Medulla oblongata (tissue), 1 donor: ENCODE measurements at regions not wholly inside any gene's neighbourhood (a gene's known extent, or its start where the extent isn't known, plus 50 kb on each side); places are given as distances from the start of the nearest gene placed in this dataset.
"Not testable (repeated sequence)": the region's sequence is repeated elsewhere in the genome, so short reads cannot be mapped to it uniquely, and the experiment has no call there.

Source experiments
- DNase-seq: peaks from one replicate; pipeline ENCODE4 v3.0.0-alpha.2; 2015; ENCODE audit errors: extremely low spot score

GRCh38 chr7:82624965-82625364, 181.4 kb upstream of the CACNA2D1 start:
- no peak for DNase-seq

DNA sequence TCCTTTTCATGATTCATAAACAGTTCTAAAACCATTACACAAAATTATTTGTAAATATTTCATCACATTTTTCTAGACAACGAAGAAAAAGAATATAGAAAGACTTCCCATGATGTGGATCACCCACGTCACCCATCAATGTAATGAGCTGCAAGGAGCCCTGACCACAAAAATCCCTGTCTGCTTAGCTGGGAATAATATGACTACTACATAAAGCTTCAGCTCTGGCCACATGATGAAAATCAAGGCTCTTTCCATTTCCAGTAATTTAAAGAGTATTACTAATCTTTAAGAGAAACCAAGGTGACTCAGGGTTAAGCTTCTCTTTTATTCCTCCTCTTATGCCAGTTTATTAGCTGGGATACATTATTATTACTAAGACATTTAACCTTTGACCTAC, 180.8 kb upstream of the CACNA2D1 start:
- no peak for DNase-seq

DNA sequence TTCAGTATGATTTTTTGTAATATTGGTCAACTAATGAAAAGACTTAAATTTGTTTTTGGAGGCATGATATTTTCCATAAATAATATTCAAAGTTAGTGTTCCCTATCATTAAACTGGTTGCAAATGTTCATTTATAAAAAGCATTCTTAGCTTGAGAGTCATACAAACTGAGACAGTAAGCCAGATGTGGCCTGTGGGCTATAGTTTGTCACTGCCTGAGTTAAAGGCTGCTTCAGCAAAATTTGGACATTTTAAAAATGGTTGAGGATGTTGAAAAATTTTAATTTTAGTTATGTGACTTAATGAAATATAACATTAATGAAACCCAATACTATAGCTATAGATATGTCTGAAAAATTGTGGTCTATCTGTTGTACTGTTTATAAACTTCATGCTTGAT, 180.2 kb upstream of the CACNA2D1 start:
- DNase-seq = no peak

DNA sequence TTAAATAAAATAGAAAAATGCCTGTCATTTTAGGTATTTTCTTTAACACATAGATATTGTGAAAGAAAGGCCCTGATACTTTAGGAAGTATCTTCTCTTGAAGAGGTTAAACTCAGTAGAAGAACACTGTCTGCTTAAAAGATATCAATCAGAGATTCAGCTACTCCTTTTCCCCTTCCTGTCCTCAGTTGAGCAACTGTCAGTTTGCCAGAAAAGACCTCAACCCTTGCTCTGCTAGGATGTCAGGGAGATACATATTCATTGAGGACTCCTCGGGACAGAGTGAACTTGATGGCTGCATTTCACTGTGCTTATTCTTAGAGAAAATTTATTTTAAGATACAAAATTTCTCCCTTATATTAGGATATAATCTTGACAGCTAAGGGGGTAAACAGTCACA, 173.6 kb upstream of the CACNA2D1 start:
- DNase-seq = no peak

GRCh38 chr7:82616059-82616728, 172.6 kb upstream of the CACNA2D1 start:
- peak; percentile 59 for DNase-seq

DNA sequence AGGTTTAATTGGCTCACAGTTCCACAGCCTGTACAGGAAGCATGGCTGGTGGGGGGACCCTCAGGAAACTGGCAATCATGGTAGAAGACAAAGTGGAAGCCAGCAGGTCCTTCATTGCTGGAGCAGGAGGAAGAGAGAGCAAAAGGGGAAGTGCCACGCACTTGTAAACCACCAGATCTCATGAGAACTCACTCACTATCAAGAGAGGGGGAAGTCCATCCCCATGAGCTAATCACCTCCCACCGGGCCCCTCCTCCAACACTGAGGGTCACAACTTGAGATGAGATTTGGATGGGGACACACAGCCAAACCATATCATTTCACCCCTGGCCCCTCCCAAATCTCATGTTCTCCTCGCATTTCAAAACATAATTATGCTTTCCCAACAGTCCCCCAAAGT, 171.9 kb upstream of the CACNA2D1 start:
- DNase-seq = peak; percentile 23

GRCh38 chr7:82609746-82610145, 166.2 kb upstream of the CACNA2D1 start:
- no peak for DNase-seq

- DNase-seq = peak; percentile 57
Measured at GRCh38 chr7:82605247-82605864, 161.8 kb upstream of the CACNA2D1 start.

DNA sequence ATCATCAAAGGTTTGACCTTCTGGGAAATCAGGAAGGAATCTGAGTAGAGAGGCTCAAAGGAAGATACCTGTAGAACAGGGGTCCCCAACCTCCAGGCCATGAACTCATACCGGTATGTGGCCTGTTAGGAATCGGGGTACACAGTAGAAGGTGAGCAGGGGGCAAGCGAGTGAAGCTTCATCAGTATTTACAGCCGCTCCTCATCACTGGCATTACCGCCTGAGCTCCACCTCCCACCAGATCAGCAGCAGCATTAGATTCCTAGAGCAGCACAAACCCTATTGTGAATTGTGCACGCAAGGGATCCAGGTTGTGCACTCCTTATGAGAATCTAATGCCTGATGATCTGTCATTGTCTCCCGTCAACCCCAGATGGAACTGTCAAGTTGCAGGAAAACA, 158.5 kb upstream of the CACNA2D1 start:
- DNase-seq = no peak

DNA sequence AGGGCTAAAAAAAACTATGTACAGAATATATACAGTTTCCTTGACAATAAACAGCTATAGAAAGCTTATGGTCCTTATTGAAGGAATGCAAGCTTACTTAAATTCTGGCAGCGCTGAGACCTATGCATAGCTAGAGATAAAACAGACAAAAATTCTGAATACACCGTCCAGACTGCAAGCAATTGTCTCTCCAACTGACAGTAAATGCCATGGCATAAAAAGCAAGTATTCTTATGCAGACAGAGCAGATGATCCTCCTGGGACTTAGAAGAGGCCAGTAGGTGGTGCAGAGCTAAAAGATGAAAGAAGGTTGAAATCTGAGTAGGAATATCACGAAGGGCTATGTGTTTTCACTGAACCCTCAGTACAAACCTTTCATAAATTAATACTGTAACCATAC, 157.0 kb upstream of the CACNA2D1 start:
- DNase-seq = no peak

GRCh38 chr7:82599895-82600294, 156.3 kb upstream of the CACNA2D1 start:
- peak; percentile 68 for DNase-seq

DNA sequence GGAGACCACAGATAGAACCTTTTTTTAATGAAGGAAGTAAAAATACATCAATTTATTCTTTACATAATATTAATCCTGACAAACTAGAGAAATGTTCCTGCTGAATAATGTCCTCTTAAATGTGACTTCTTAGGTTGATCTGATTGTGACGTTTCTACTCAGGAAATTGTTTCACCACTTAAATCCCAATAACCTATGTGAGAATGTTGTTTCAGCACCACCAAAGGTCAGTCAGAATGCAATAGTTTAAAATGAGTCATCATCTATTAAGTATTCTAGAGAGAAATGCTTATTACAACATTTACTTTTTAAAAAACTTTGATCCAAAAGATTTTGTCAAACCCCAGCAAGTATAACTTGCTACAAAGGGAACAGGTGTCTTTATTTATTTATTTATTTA, 155.4 kb upstream of the CACNA2D1 start:
- no peak for DNase-seq

DNA sequence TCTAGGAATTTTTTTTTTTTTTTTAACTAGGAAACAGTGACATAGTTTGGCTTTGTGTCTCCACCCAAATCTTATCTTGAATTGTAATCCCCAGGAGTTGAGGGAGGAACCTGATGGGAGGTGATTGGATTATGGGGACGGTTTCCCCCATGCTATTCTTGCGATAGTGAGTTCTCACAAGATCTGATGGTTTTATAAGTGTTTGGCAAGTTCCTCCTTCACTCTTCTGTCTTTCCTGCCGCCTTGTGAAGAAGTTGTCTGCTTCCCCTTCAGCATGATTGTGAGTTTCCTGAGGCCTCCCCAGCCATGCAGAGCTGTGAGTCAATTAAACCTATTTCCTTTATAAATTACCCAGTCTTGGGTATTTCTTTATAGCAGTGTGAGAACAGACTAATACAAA, 152.2 kb upstream of the CACNA2D1 start:
- not testable (repeated sequence) for DNase-seq

GRCh38 chr7:82595176-82595575, 151.6 kb upstream of the CACNA2D1 start:
- DNase-seq = no peak

DNA sequence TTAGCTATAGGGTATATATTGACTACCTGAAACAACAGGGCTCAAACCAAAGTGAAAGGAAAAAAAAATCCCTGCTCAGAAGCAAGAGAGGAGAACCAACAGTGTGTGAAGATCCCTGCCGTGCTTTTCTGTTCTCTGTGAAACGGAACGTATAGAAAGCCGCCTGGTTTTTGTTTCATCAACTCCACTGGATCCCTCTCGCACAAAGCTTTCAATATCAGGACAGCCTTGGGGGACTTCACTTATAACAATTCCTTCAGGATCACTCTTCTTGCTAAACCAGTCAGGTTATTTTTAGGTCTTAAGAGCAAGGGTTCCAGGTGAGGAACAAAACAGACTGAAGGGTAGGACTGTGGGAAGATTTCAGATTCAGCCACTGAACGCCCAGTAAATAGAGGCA, 151.1 kb upstream of the CACNA2D1 start:
- DNase-seq = no peak

DNA sequence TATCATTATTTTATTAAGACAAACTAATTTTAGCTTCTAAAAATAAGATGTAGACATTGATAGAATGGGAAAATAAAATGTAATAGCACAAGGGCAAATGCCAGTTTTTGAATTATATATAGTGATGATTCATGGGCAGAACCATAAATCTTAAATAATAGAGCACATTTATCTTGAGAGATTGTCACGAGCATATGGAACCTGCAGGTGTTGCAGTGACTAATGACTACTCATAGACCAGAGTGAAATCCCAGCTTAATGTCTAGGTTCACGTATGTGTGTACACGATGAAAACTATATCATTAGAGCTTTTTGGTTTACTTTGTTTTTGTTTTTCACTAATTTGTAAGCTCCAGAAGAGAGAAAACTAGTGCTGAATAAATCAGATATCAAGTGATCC, 150.2 kb upstream of the CACNA2D1 start:
- no peak for DNase-seq

GRCh38 chr7:82592416-82592815, 148.8 kb upstream of the CACNA2D1 start:
- no peak for DNase-seq

- DNase-seq = no peak
Measured at GRCh38 chr7:82579047-82579446, 135.5 kb upstream of the CACNA2D1 start.

- no peak for DNase-seq
Measured at GRCh38 chr7:82578430-82578829, 134.9 kb upstream of the CACNA2D1 start.

DNA sequence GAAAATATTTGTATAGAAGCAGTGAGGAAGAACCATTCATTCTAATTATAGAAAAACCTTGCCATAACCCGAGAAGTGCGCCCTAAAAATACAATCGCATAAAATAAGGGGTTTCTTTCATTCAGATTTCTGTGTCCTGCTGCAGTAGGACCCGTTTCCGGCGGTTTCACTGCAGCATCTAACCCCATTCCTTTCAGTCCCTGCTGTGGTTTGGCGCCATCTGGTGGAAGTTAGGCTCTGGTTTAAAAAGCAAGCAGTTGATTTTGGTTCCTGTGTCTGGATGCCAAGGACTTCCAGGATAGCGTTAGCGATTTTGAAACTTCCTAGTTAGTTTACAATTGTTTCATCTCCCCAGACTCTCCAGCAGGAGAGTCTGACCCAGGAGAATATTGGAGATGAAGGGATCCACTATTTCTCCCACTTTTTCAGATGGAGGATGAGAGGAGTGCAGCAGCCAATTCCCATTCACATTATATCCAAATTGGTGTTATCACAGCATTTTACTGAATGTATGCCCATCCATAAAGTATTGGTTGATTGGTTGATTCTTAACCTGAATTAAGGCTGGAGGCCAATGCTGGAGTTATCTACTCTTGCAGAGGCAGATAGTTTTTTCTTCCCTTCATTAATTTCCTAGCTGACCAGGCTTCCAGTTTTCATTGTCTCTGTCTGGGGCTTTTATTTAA, 128.8 kb upstream of the CACNA2D1 start:
- DNase-seq = peak; percentile 95

DNA sequence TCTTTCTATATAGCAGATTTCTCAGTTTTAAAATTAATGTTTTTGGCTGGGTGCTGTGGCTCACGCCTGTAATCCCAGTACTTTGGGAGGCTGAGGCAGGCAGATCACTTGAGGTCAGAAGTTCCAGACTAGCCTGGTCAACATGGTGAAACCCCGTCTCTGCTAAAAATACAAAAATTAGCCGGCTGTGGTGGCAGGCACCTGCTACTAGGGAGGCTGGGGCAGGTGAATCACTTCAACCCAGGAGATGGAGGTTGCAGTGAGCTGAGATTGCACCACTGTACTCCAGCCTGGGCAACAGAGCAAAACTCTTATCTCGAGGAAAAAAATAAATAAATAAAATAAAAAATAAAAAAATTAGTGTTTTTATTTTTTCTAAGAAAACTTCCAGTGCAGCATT, 127.5 kb upstream of the CACNA2D1 start:
- not testable (repeated sequence) for DNase-seq

DNA sequence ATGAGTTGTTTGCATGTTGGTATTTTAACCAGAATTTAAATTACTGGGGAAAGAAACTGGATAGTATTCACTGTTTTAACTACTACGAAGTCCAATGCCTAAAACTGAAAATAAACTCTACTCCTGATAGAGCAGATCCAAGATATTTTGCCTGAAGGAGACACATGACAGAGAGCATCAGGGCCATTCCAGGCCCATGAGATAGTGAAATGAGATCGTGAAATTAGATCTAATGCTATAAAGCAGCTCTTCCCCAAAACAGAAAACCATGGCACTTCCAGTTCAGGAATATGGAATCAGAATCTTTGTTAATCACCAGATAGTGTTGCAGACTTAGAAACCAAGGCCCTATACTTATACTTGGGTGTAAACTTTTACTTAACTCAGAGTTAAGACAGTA, 124.3 kb upstream of the CACNA2D1 start:
- DNase-seq = no peak

DNA sequence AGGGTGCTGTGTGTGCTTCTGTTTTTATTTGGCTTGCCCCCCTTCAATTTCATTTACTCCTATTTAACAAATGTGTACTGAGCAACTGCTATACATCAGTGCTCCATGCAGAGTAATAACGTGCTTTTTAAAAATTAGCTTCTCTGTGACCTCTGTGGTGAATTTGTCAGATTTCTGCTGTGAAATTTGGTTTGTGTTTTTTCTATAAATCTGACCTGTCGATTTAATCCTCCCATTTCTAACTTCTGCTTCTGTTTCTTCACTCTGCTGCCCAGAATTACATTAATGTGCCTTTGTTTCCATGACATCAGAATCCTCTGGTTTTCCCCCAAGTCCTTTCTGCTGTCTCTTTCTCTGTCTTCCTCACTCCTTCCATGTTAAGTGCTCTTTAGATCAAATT, 123.8 kb upstream of the CACNA2D1 start:
- DNase-seq = no peak
